ENCODE measurements at regions not wholly inside any gene's neighbourhood (a gene's known extent, or its start where the extent isn't known, plus 50 kb on each side); places are given as distances from the start of the nearest gene placed in this dataset.

DNA sequence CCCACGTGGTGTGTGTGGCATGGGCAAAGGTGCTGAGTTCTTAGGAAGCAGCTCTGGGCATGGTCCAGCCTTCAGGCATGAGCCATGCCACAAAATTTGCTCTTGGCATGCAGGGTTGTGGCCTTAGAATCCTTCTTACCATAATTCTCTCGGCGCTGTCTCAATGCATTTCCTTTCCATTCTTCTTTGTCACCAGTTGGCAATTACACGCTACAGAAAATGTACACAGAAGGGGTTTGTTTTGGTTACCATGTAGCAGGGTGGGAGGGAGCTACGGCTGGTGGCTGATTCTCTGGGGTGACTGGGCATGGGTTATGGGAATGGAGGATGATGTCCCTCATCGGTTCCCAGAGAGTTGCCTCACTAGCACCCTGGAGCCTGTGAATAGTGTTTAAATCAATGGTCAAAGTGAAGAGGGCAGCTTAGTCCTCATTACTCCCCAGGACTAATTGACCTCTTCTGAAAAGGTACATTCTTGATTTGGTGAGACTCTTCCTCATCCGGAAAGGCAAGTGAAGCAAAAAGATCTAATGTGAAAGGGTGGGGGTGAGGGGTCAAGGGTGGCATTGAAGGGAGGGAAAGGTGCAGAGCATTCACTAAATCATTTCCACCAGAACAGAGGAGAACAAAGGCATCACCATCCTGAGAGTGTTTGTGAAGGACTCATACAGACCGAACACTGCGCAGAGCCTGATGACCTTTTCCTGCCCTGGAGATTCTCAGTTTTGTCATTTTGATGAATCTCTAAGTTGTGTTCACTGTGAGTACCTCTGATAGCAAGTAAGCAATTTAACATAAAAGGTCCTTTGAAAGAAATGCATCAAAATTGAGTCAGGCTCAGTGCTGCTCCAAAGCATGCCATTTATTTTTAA lies 199.8 kb upstream of the SFRP2 start:
- no peak overlapping the region for H2AFZ ChIP-seq (ENCODE audit: insufficient read depth, low read depth, low read length, poor library complexity, severe bottlenecking)
- H3K9me3 Mint-ChIP-seq (ENCODE audit: insufficient read depth): no peaks in the 10 kb centered on the region
- TF ChIP-seq, protein P1, sequence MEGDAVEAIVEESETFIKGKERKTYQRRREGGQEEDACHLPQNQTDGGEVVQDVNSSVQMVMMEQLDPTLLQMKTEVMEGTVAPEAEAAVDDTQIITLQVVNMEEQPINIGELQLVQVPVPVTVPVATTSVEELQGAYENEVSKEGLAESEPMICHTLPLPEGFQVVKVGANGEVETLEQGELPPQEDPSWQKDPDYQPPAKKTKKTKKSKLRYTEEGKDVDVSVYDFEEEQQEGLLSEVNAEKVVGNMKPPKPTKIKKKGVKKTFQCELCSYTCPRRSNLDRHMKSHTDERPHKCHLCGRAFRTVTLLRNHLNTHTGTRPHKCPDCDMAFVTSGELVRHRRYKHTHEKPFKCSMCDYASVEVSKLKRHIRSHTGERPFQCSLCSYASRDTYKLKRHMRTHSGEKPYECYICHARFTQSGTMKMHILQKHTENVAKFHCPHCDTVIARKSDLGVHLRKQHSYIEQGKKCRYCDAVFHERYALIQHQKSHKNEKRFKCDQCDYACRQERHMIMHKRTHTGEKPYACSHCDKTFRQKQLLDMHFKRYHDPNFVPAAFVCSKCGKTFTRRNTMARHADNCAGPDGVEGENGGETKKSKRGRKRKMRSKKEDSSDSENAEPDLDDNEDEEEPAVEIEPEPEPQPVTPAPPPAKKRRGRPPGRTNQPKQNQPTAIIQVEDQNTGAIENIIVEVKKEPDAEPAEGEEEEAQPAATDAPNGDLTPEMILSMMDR (IDR thresholded peaks at IDR 0.05): no peak
- TF ChIP-seq EZH2 (IDR thresholded peaks at IDR 0.05; ENCODE audit: borderline replicate concordance, insufficient read depth, low read depth, low read length, poor library complexity, severe bottlenecking): no peak
- H3K27me3 ChIP-seq (replicated peaks in 1 of 4; ENCODE audit: control extremely low read depth in 1 of 4, control insufficient read depth in 3 of 4, insufficient read depth in 4 of 4, low read length in 3 of 4): no peaks in the 10 kb centered on the region
- no peak overlapping the region for H3K4me3 ChIP-seq (ENCODE audit: control extremely low read depth in 1 of 5, extremely low read depth in 1 of 5, insufficient read depth in 1 of 5, low read depth in 2 of 5, low read length in 4 of 5)
- no peaks in the 10 kb centered on the region for H3K36me3 ChIP-seq (replicated peaks in 1 of 2; ENCODE audit: control extremely low read depth in 1 of 2, control insufficient read depth in 1 of 2, extremely low read depth in 1 of 2, insufficient read depth in 2 of 2, low read length in 1 of 2)
- H3K79me2 ChIP-seq (ENCODE audit: control insufficient read depth, insufficient read depth, low read length): no peaks in the 10 kb centered on the region
- intact Hi-C loops (cut with micrococcal nuclease): no loop called here
- no peaks in the 10 kb centered on the region for H3K27me3 Mint-ChIP-seq
- ATAC-seq (ENCODE audit: low read depth): no peak
- H3K9ac ChIP-seq (ENCODE audit: low read length): no peak overlapping the region
- POLR2A ChIA-PET: no interaction called here
- no peak for DNase-seq
- WGBS (ENCODE audit: insufficient coverage): 84% methylated on average over 5 of the region's 9 CpGs
- no peak overlapping the region for H3K27ac Mint-ChIP-seq
- H3K4me2 ChIP-seq (replicated peaks; ENCODE audit: low read depth, low read length, poor library complexity, severe bottlenecking): no peak overlapping the region
- CTCF ChIA-PET: no interaction called here
- H3K4me3 Mint-ChIP-seq: no peak overlapping the region
- no peaks in the 10 kb centered on the region for H3K4me1 Mint-ChIP-seq
- H3K9me3 ChIP-seq (ENCODE audit: control extremely low read depth in 1 of 3, control insufficient read depth in 2 of 3, insufficient read depth in 1 of 3, low read length in 2 of 3): peaks cover 0 to 4% (median 2%) of the 10 kb centered on the region in 3 donors
- H3K4me1 ChIP-seq (ENCODE audit: control insufficient read depth in 2 of 2, insufficient read depth in 2 of 2, low read length in 2 of 2): no peaks in the 10 kb centered on the region
- H3K27ac ChIP-seq (ENCODE audit: low read length in 2 of 2): no peak overlapping the region
- no peaks in the 10 kb centered on the region for H4K20me1 ChIP-seq (ENCODE audit: control insufficient read depth, insufficient read depth, low read length, poor library complexity, severe bottlenecking)

DNA sequence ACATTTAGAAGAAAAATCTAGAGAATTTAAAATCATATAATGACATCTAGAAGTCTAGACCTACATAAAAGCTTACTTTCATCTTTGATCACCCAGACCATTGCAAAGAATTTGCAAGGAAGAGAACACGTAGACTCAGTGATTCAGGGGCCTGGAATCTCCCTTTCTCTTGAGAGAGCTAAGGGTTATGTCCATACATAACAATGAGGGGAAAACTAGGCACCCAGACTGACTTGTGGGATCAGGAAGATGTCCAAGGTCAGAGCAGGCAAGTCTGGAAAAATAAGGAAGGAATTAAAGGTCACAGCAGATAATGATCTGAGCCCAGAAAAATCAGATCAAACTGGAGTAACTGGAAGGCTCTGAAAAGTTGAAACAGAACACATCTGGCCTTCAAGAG lies 198.4 kb upstream of the SFRP2 start:
- no peaks in the 10 kb centered on the region for H3K9me3 Mint-ChIP-seq (ENCODE audit: insufficient read depth)
- peaks cover 0 to 9% (median 2%) of the 10 kb centered on the region in 3 donors for H3K9me3 ChIP-seq (ENCODE audit: control extremely low read depth in 1 of 3, control insufficient read depth in 2 of 3, insufficient read depth in 1 of 3, low read length in 2 of 3)
- CTCF ChIA-PET: no interaction called here
- H3K36me3 ChIP-seq (replicated peaks in 1 of 2; ENCODE audit: control extremely low read depth in 1 of 2, control insufficient read depth in 1 of 2, extremely low read depth in 1 of 2, insufficient read depth in 2 of 2, low read length in 1 of 2): no peaks in the 10 kb centered on the region
- H3K27me3 ChIP-seq (replicated peaks in 1 of 4; ENCODE audit: control extremely low read depth in 1 of 4, control insufficient read depth in 3 of 4, insufficient read depth in 4 of 4, low read length in 3 of 4): no peaks in the 10 kb centered on the region
- no peak overlapping the region for H3K9ac ChIP-seq (ENCODE audit: low read length)
- intact Hi-C loops (cut with micrococcal nuclease): no loop called here
- TF ChIP-seq, protein P1 (IDR thresholded peaks at IDR 0.05): no peak
- no peak for TF ChIP-seq EZH2 (IDR thresholded peaks at IDR 0.05; ENCODE audit: borderline replicate concordance, insufficient read depth, low read depth, low read length, poor library complexity, severe bottlenecking)
- H3K27me3 Mint-ChIP-seq: no peaks in the 10 kb centered on the region
- H2AFZ ChIP-seq (ENCODE audit: insufficient read depth, low read depth, low read length, poor library complexity, severe bottlenecking): no peak overlapping the region
- H3K4me1 Mint-ChIP-seq: no peaks in the 10 kb centered on the region
- POLR2A ChIA-PET: no interaction called here
- H3K4me2 ChIP-seq (replicated peaks; ENCODE audit: low read depth, low read length, poor library complexity, severe bottlenecking): no peak overlapping the region
- no peak overlapping the region for H3K27ac Mint-ChIP-seq
- DNase-seq (no peak), ATAC-seq (ENCODE audit: low read depth) (no peak)
- WGBS (ENCODE audit: insufficient coverage): no CpG with 5 or more reads among the region's 1 CpG
- no peaks in the 10 kb centered on the region for H3K79me2 ChIP-seq (ENCODE audit: control insufficient read depth, insufficient read depth, low read length)
- H3K4me3 ChIP-seq (ENCODE audit: control extremely low read depth in 1 of 5, extremely low read depth in 1 of 5, insufficient read depth in 1 of 5, low read depth in 2 of 5, low read length in 4 of 5): no peak overlapping the region
- no peak overlapping the region for H3K4me3 Mint-ChIP-seq
- no peaks in the 10 kb centered on the region for H3K4me1 ChIP-seq (ENCODE audit: control insufficient read depth in 2 of 2, insufficient read depth in 2 of 2, low read length in 2 of 2)
- H3K27ac ChIP-seq (ENCODE audit: low read length in 2 of 2): no peak overlapping the region
- no peaks in the 10 kb centered on the region for H4K20me1 ChIP-seq (ENCODE audit: control insufficient read depth, insufficient read depth, low read length, poor library complexity, severe bottlenecking)
